Adrenal gland (tissue), 9 donors: ENCODE measurements at regions not wholly inside any gene's neighbourhood (a gene's known extent, or its start where the extent isn't known, plus 50 kb on each side); places are given as distances from the start of the nearest gene placed in this dataset.

Experiments
- DNase-seq, 7 donors: peaks; one replicate each; pipeline ENCODE4 v3.0.0-alpha.2; 2019 to 2020
- H3K27ac ChIP-seq, 5 donors: fragments of 200-600 bp; sonication (generic) in 4 of 5; 1 replicate in 3 of 5; 2 replicates in 2 of 5; pipeline versions ENCODE4 v1.5.1 to v1.8.0; 2016 to 2020; ENCODE audit warnings: mild to moderate bottlenecking in 1 of 5
- H3K27me3 ChIP-seq: fragments of 200-600 bp; 2 replicates; pipeline ENCODE4 v1.8.0; 2021
- H3K36me3 ChIP-seq, 2 donors: fragments of 200-600 bp; replicated peaks in 1 of 2; 1 replicate in 1 of 2; 2 replicates in 1 of 2; pipeline versions ENCODE4 v1.5.1 to v1.8.0; 2018 to 2022
- H3K4me1 ChIP-seq, 2 donors: fragments of 200-600 bp; replicated peaks in 1 of 2; 1 replicate in 1 of 2; 2 replicates in 1 of 2; pipeline versions ENCODE4 v1.5.1 to v1.8.0; 2018 to 2021
- H3K4me3 ChIP-seq, 4 donors: fragments of 200-600 bp; sonication (generic) in 3 of 4; one replicate each; pipeline ENCODE4 v1.5.1; 2016 to 2018
- H3K9me3 ChIP-seq, 3 donors: fragments of 200-600 bp; sonication (generic) in 1 of 3; replicated peaks in 1 of 3; 1 replicate in 2 of 3; 2 replicates in 1 of 3; pipeline versions ENCODE4 v1.5.1 to v1.8.0; 2016 to 2021
- CTCF ChIP-seq, 6 experiments: fragments of 450-650 bp in 4 of 6; fragments of 200-600 bp in 2 of 6; sonication (generic) in 1 of 6; IDR thresholded peaks; 1 replicate in 5 of 6; 2 replicates in 1 of 6; pipeline versions ENCODE4 v1.5.1 to v1.8.0; 2016 to 2021; ENCODE audit warnings: antibody characterized with exemption in 6 of 6, mild to moderate bottlenecking in 2 of 6, moderate library complexity in 1 of 6
- POLR2A ChIP-seq, 2 donors: fragments of 450-650 bp; IDR thresholded peaks; one replicate each; pipeline ENCODE4 v1.6.1; 2017; ENCODE audit warnings: antibody characterized with exemption in 2 of 2, mild to moderate bottlenecking in 2 of 2, moderate library complexity in 1 of 2
- WGBS, 4 donors: extraction: QIAGEN DNeasy Blood & Tissue Kit in 2 of 4; methylation state at CpG; one replicate each; pipeline versions ENCODE4 v1.1.5 to v1.1.7; 2013 to 2017; 5-methylcytosine and 5-hydroxymethylcytosine counted together
- intact Hi-C, 2 donors: fragments of 100-400 bp; cut with DNase I; formaldehyde crosslinking; loops; one replicate each; pipeline versions ENCODE4 v1.14.1 to v1.15.0; 2022 to 2023
- donor health status: healthy with polysubstance abuse.
- donor health status: Bipolar disorder and iron deficiency.
- donor health status: DM: yes; HTN: yes; CAD: no.
- donor health status: DM: no; HTN: no; CAD: no.
- donor health status: DM: no; HTN: no; CAD: no.

GRCh38 chr9:28456861-28457260, 883.6 kb upstream of the C9orf72 start:
- no peak overlapping the region for H3K4me3 ChIP-seq
- no peaks in the 10 kb centered on the region for H3K36me3 ChIP-seq
- no peak overlapping the region for H3K27ac ChIP-seq
- H3K4me1 ChIP-seq, result no peaks in the 10 kb centered on the region
- intact Hi-C loops, result no loop called here
- no peaks in the 10 kb centered on the region for H3K9me3 ChIP-seq
- TF ChIP-seq POLR2A (IDR thresholded peaks at IDR 0.05), result no peak
- TF ChIP-seq CTCF (IDR thresholded peaks at IDR 0.05), result no peak
- no peak for DNase-seq
- no peaks in the 10 kb centered on the region for H3K27me3 ChIP-seq

- Histone ChIP-seq H3K4me3 (no peak overlapping the region), H3K36me3 (no peaks in the 10 kb centered on the region), H3K9me3 (no peaks in the 10 kb centered on the region), H3K27me3 (no peaks in the 10 kb centered on the region), H3K27ac (no peak overlapping the region), H3K4me1 (no peaks in the 10 kb centered on the region)
- 76 to 82% (median 77%) methylated on average over 8 of the region's 8 CpGs for WGBS, 4 donors
- intact Hi-C loops, result no loop called here
- no peak for TF ChIP-seq CTCF (IDR thresholded peaks at IDR 0.05)
- no peak for TF ChIP-seq POLR2A (IDR thresholded peaks at IDR 0.05)
- DNase-seq, result no peak
Measured at GRCh38 chr9:28464481-28465216, 891.4 kb upstream of the C9orf72 start.

GRCh38 chr9:28471261-28471660, 898.0 kb upstream of the C9orf72 start:
- H3K27me3 ChIP-seq, result no peaks in the 10 kb centered on the region
- H3K27ac ChIP-seq, result no peak overlapping the region
- H3K4me1 ChIP-seq, result no peaks in the 10 kb centered on the region
- no peak overlapping the region for H3K4me3 ChIP-seq
- no peaks in the 10 kb centered on the region for H3K36me3 ChIP-seq
- no peaks in the 10 kb centered on the region for H3K9me3 ChIP-seq
- no peak for DNase-seq
- no peak for TF ChIP-seq CTCF (IDR thresholded peaks at IDR 0.05)
- no peak for TF ChIP-seq POLR2A (IDR thresholded peaks at IDR 0.05)
- intact Hi-C loops, result no loop called here
- 54 to 67% (median 64%) methylated on average over 2 of the region's 2 CpGs for WGBS, 4 donors

- no peaks in the 10 kb centered on the region for H3K9me3 ChIP-seq
- no peak for DNase-seq
- TF ChIP-seq CTCF (IDR thresholded peaks at IDR 0.05), result no peak
- no peak overlapping the region for H3K27ac ChIP-seq
- H3K4me1 ChIP-seq, result no peaks in the 10 kb centered on the region
- no peaks in the 10 kb centered on the region for H3K27me3 ChIP-seq
- WGBS, 4 donors, result 68 to 76% (median 71%) methylated on average over 1 of the region's 1 CpG
- no peak overlapping the region for H3K4me3 ChIP-seq
- H3K36me3 ChIP-seq, result no peaks in the 10 kb centered on the region
- intact Hi-C loops, result no loop called here
Measured at GRCh38 chr9:28487561-28487960, 914.3 kb upstream of the C9orf72 start.
